Transverse colon (tissue), 4 donors: ENCODE measurements at regions not wholly inside any gene's neighbourhood (a gene's known extent, or its start where the extent isn't known, plus 50 kb on each side); places are given as distances from the start of the nearest gene placed in this dataset.

Experiments
- DNase-seq: peaks from one replicate; pipeline ENCODE4 v3.0.0-alpha.2; 2019
- H3K27ac ChIP-seq, 4 donors: fragments of 200-600 bp; sonication (generic); 2 replicates each; pipeline ENCODE4 v1.5.1; 2016 to 2018; ENCODE audit warnings: inconsistent platforms in 4 of 4
- H3K27me3 ChIP-seq: fragments of 200-600 bp; sonication (generic); 2 replicates; pipeline ENCODE4 v1.5.1; 2017; ENCODE audit warnings: inconsistent platforms
- H3K36me3 ChIP-seq, 4 donors: fragments of 200-600 bp; sonication (generic); 2 replicates each; pipeline ENCODE4 v1.5.1; 2017 to 2019; ENCODE audit warnings: inconsistent platforms in 4 of 4
- H3K4me1 ChIP-seq, 4 donors: fragments of 200-600 bp; sonication (generic); 2 replicates each; pipeline ENCODE4 v1.5.1; 2017 to 2020; ENCODE audit warnings: inconsistent platforms in 4 of 4
- H3K4me3 ChIP-seq, 4 donors: fragments of 200-600 bp; sonication (generic); 1 replicate in 1 of 4; 2 replicates in 3 of 4; pipeline versions ENCODE4 v1.5.1 to v1.6.1; 2017 to 2019; ENCODE audit warnings: inconsistent platforms in 4 of 4
- H3K9me3 ChIP-seq, 2 donors: fragments of 200-600 bp; sonication (generic); 2 replicates each; pipeline ENCODE4 v1.5.1; 2017 to 2019; ENCODE audit warnings: inconsistent platforms in 2 of 2
- EP300 ChIP-seq: sonication (generic); formaldehyde crosslinking; IDR thresholded peaks from one replicate; pipeline ENCODE4 v1.6.1; 2017; ENCODE audit warnings: antibody characterized with exemption, low read depth
- POLR2A ChIP-seq: fragments of 450-650 bp; IDR thresholded peaks from one replicate; pipeline ENCODE4 v1.6.1; 2016; ENCODE audit warnings: antibody characterized with exemption, mild to moderate bottlenecking, moderate library complexity
- POLR2AphosphoS5 ChIP-seq, 3 donors: sonication (generic); formaldehyde crosslinking; IDR thresholded peaks; one replicate each; pipeline ENCODE4 v1.6.1; 2016; ENCODE audit warnings: antibody characterized with exemption in 3 of 3
- WGBS, 2 donors: methylation state at CpG; one replicate each; pipeline ENCODE4 v1.1.5; 2018; ENCODE audit warnings: low coverage in 1 of 2; 5-methylcytosine and 5-hydroxymethylcytosine counted together
- in situ Hi-C, 4 donors: fragments of 200-750 bp; cut with MboI; loops; one replicate each; pipeline versions ENCODE4 v1.15.0 to v1.15.1; 2017; ENCODE audit warnings: low sequenced_read_pairs in 3 of 4, low pct_ligation_motif_present in 1 of 4, low pct_unique_long_range_greater_than_20kb in 1 of 4
- intact Hi-C: fragments of 100-400 bp; cut with DNase I; formaldehyde crosslinking; loops from one replicate; pipeline ENCODE4 v1.15.1; 2023; ENCODE audit warnings: low total_unique reads
- TF ChIP-seq, protein P1 (sequence below), 5 experiments: fragments of 200-600 bp in 3 of 5; fragments of 450-650 bp in 2 of 5; sonication (generic) in 3 of 5; IDR thresholded peaks; 1 replicate in 2 of 5; 2 replicates in 3 of 5; pipeline ENCODE4 v1.5.1; 2016 to 2017; ENCODE audit warnings: antibody characterized with exemption in 5 of 5, inconsistent platforms in 3 of 5, mild to moderate bottlenecking in 2 of 5, moderate library complexity in 1 of 5

DNA sequence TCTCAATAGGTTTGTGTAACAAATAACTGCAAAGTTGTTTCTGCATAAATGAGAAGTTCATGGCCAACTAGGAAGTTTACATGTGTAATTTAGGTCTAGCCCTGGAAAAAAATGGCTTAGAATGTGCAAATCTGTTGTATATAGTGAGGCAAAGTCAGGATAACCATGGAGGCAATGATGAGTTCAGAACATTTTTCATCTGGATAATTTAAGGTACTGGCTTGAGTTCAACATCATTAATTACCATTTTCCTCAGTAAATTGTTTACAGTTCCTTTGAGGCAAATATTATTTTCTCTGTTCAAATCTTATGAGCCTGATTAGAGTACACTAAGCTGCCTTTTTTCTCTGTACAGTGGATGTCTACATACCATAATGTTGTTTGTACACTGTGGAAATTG lies 1259.0 kb upstream of the NUDT12 start:
- H3K27me3 ChIP-seq = no peaks in the 10 kb centered on the region
- TF ChIP-seq POLR2A (no peak), EP300 (no peak), POLR2AphosphoS5 (IDR thresholded peaks at IDR 0.05) (no peak)
- TF ChIP-seq, protein P1, sequence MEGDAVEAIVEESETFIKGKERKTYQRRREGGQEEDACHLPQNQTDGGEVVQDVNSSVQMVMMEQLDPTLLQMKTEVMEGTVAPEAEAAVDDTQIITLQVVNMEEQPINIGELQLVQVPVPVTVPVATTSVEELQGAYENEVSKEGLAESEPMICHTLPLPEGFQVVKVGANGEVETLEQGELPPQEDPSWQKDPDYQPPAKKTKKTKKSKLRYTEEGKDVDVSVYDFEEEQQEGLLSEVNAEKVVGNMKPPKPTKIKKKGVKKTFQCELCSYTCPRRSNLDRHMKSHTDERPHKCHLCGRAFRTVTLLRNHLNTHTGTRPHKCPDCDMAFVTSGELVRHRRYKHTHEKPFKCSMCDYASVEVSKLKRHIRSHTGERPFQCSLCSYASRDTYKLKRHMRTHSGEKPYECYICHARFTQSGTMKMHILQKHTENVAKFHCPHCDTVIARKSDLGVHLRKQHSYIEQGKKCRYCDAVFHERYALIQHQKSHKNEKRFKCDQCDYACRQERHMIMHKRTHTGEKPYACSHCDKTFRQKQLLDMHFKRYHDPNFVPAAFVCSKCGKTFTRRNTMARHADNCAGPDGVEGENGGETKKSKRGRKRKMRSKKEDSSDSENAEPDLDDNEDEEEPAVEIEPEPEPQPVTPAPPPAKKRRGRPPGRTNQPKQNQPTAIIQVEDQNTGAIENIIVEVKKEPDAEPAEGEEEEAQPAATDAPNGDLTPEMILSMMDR (IDR thresholded peaks at IDR 0.05) = no peak
- no peaks in the 10 kb centered on the region for H3K9me3 ChIP-seq
- no peak overlapping the region for H3K27ac ChIP-seq
- H3K36me3 ChIP-seq = no peaks in the 10 kb centered on the region
- intact Hi-C loops (no loop called here), in situ Hi-C loops (no loop called here)
- no peaks in the 10 kb centered on the region for H3K4me1 ChIP-seq
- H3K4me3 ChIP-seq = no peak overlapping the region
- DNase-seq = no peak

DNA sequence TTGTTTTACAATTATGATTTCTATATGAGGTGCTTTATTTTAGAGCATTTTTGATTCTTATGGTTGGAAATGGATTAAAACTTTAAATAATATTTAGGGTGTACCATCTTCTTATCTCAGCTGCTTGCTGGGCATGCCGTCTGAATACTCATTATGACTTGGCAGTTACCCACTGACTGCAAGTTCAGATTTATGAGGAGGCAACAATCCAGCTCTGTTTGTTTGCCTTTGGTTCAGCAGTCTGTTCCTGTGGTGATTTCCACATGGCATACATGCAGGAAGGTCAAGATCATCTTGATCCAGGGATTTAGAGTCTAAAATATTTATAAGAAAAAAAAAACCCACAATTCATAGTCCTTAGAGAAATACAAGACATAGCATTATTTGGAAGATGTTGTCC lies 1254.5 kb upstream of the NUDT12 start:
- no peaks in the 10 kb centered on the region for H3K27me3 ChIP-seq
- DNase-seq = no peak
- in situ Hi-C loops = no loop called here
- 0 to 36% methylated on average over 1 of the region's 1 CpG for WGBS, 2 donors
- intact Hi-C loops = no loop called here
- no peak overlapping the region for H3K27ac ChIP-seq
- no peaks in the 10 kb centered on the region for H3K36me3 ChIP-seq
- H3K4me3 ChIP-seq = no peak overlapping the region
- no peaks in the 10 kb centered on the region for H3K9me3 ChIP-seq
- H3K4me1 ChIP-seq = no peaks in the 10 kb centered on the region
- TF ChIP-seq POLR2AphosphoS5 (IDR thresholded peaks at IDR 0.05) (no peak), POLR2A (no peak), EP300 (no peak)
- TF ChIP-seq, protein P1 (IDR thresholded peaks at IDR 0.05) = no peak

DNA sequence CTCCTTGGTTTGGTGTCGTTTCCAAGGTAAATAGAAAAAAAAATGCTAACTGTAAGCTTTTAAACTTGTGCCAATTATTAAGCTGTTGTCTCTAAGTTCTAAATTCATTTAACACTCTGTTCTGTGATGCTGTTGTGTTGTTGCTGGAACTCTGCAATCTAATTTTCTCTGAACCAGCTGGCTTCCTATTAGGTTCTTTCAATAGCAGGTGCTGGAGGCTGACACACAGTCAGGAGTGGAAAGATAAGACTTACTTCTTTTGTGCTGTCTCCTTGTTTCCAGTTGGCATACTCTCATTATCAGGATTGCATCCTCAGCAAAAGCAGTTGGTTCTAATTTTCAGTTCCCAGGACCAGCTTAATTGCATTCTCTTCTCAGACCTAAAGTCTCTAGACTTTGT lies 1252.6 kb upstream of the NUDT12 start:
- no peak overlapping the region for H3K4me3 ChIP-seq
- TF ChIP-seq, protein P1 (IDR thresholded peaks at IDR 0.05) = no peak
- no peak for TF ChIP-seq EP300
- no peak for TF ChIP-seq POLR2A
- TF ChIP-seq POLR2AphosphoS5 (IDR thresholded peaks at IDR 0.05) = no peak
- H3K4me1 ChIP-seq = no peaks in the 10 kb centered on the region
- H3K36me3 ChIP-seq = no peaks in the 10 kb centered on the region
- intact Hi-C loops (no loop called here), in situ Hi-C loops (no loop called here)
- no peaks in the 10 kb centered on the region for H3K27me3 ChIP-seq
- no peak for DNase-seq
- no peak overlapping the region for H3K27ac ChIP-seq
- no peaks in the 10 kb centered on the region for H3K9me3 ChIP-seq
- 20% methylated on average over 1 of the region's 1 CpG for WGBS, 2 donors

DNA sequence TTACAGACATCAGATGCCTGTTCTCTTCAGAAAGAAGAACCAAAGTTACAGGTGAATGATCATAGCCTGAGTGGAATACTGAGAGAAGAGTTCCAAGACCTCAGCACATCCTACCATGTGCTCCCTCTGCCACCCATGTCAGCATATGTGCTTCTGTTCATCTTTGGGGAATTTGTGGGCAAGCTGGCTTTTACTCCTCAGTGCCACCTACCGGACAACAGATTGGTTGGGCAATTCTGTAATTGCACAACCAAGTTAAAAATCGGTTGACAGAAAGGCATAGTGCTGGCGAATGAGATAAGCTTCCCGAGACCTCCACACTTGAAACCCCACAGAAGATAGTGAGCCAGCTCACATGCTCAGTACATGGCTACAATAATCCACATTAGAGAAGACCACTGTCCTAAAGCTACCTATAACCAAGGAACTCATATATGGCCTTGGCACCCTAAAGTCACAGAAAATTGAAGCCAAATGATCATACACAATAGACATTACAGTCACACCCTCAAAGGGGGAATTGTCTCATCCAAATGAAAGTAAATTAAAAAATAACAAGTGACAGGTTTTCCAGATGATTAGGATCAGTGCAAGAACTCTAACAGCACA lies 1238.0 kb upstream of the NUDT12 start:
- H3K9me3 ChIP-seq = no peaks in the 10 kb centered on the region
- DNase-seq = no peak
- H3K4me1 ChIP-seq = peaks cover 0 to 13% (median 6%) of the 10 kb centered on the region in 4 donors
- TF ChIP-seq POLR2A (no peak), POLR2AphosphoS5 (IDR thresholded peaks at IDR 0.05) (no peak), EP300 (no peak)
- TF ChIP-seq, protein P1 (IDR thresholded peaks at IDR 0.05) = no peak
- H3K27me3 ChIP-seq = no peaks in the 10 kb centered on the region
- in situ Hi-C loops = no loop called here
- H3K27ac ChIP-seq = no peak overlapping the region
- H3K4me3 ChIP-seq = no peak overlapping the region
- no peaks in the 10 kb centered on the region for H3K36me3 ChIP-seq
- WGBS, 2 donors = 84% methylated on average over 4 of the region's 4 CpGs; no CpG with 5 or more reads in 1 of the 2 donors
- intact Hi-C loops = no loop called here
